GM23338 (cell line): ENCODE measurements at regions not wholly inside any gene's neighbourhood (a gene's known extent, or its start where the extent isn't known, plus 50 kb on each side); places are given as distances from the start of the nearest gene placed in this dataset.

ENCODE experiments used
- ATAC-seq: fragments of 200-7000 bp; cut with Tn5 transposase; 3 replicates; pipeline ENCODE4 v1.9.1; 2020
- DNase-seq: peaks from one replicate; pipeline ENCODE4 v3.0.0-alpha.2; 2015; ENCODE audit warnings: low spot score
- H2AFZ ChIP-seq: fragments of 200-600 bp; sonication (generic); 2 replicates; pipeline ENCODE4 v1.8.0; 2016; ENCODE audit warnings: antibody characterized with exemption, mild to moderate bottlenecking, moderate library complexity
- H3F3A ChIP-seq: fragments of 200-600 bp; sonication (generic); replicated peaks from 2 replicates; pipeline ENCODE4 v1.8.0; 2017; ENCODE audit warnings: antibody characterized with exemption, mixed run types, low read depth
- H3K27ac ChIP-seq: fragments of 200-600 bp; sonication (generic); 2 replicates; pipeline ENCODE4 v1.6.1; 2016; ENCODE audit warnings: low read depth
- H3K27me3 ChIP-seq: fragments of 200-600 bp; sonication (generic); 2 replicates; pipeline ENCODE4 v1.8.0; 2016; ENCODE audit warnings: mild to moderate bottlenecking, mixed run types, moderate library complexity; ENCODE audit not compliant: insufficient read depth
- H3K36me3 ChIP-seq: fragments of 200-600 bp; sonication (generic); 2 replicates; pipeline ENCODE4 v1.8.0; 2016; ENCODE audit warnings: mild to moderate bottlenecking; ENCODE audit not compliant: insufficient read depth
- H3K4me1 ChIP-seq: fragments of 200-600 bp; sonication (generic); 2 replicates; pipeline ENCODE4 v1.8.0; 2016; ENCODE audit warnings: mild to moderate bottlenecking, moderate library complexity; ENCODE audit not compliant: insufficient read depth
- H3K4me2 ChIP-seq: fragments of 200-600 bp; sonication (generic); 2 replicates; pipeline ENCODE4 v1.7.1; 2017; ENCODE audit warnings: mixed run types
- H3K4me3 ChIP-seq: fragments of 200-600 bp; sonication (generic); 2 replicates; pipeline ENCODE4 v1.6.1; 2016; ENCODE audit warnings: mixed run types
- H3K79me2 ChIP-seq: fragments of 200-600 bp; sonication (generic); replicated peaks from 2 replicates; pipeline ENCODE4 v1.8.0; 2017; ENCODE audit warnings: mild to moderate bottlenecking; ENCODE audit not compliant: insufficient read depth
- H3K9me2 ChIP-seq: fragments of 200-600 bp; sonication (generic); 2 replicates; pipeline ENCODE4 v1.8.0; 2017; ENCODE audit not compliant: insufficient read depth
- H4K20me1 ChIP-seq: fragments of 200-600 bp; sonication (generic); replicated peaks from 2 replicates; pipeline ENCODE4 v1.8.0; 2017; ENCODE audit warnings: mild to moderate bottlenecking; ENCODE audit not compliant: insufficient read depth
- H3K27ac Mint-ChIP-seq: 2 replicates; pipeline ENCODE4 v1.8.0; 2020; ENCODE audit warnings: inconsistent platforms, mild to moderate bottlenecking, moderate library complexity, mixed read lengths
- H3K27me3 Mint-ChIP-seq: 3 replicates; pipeline ENCODE4 v1.8.0; 2022; ENCODE audit warnings: low read depth, mild to moderate bottlenecking, moderate library complexity, mixed read lengths, inconsistent platforms; ENCODE audit not compliant: insufficient read depth, poor library complexity
- H3K36me3 Mint-ChIP-seq: 3 replicates; pipeline ENCODE4 v1.8.0; 2021; ENCODE audit warnings: low read depth, mild to moderate bottlenecking, inconsistent platforms, moderate library complexity, mixed read lengths
- H3K4me1 Mint-ChIP-seq: 3 replicates; pipeline ENCODE4 v1.8.0; 2020; ENCODE audit warnings: mild to moderate bottlenecking, inconsistent platforms, mixed read lengths
- H3K4me3 Mint-ChIP-seq: 3 replicates; pipeline ENCODE4 v1.8.0; 2021; ENCODE audit warnings: moderate library complexity, mild to moderate bottlenecking, inconsistent platforms, mixed read lengths
- H3K9me3 Mint-ChIP-seq: 3 replicates; pipeline ENCODE4 v1.8.0; 2020; ENCODE audit warnings: moderate library complexity, mild to moderate bottlenecking, inconsistent platforms, mixed read lengths
- CREB1 ChIP-seq: fragments of 250-450 bp; sonication (Bioruptor Pico); IDR thresholded peaks from 2 replicates; pipeline ENCODE4 v1.5.0; 2020; ENCODE audit warnings: low read depth, mild to moderate bottlenecking, moderate library complexity
- CTCF ChIP-seq, 2 experiments: fragments of 200-600 bp in 1 of 2; sonication (generic) in 1 of 2; conservative IDR thresholded peaks; 2 replicates each; pipeline versions ENCODE4 v1.5.1 to v1.6.1; 2016 to 2017; ENCODE audit warnings: antibody characterized with exemption in 2 of 2, low read depth in 2 of 2, mild to moderate bottlenecking in 2 of 2, moderate library complexity in 1 of 2
- ETS1 ChIP-seq: IDR thresholded peaks from 2 replicates; pipeline ENCODE4 v1.6.1; 2016; ENCODE audit warnings: antibody characterized with exemption
- EZH2 ChIP-seq: fragments of 200-600 bp; sonication (generic); IDR thresholded peaks from one replicate; pipeline ENCODE4 v1.8.0; 2017; ENCODE audit warnings: antibody characterized with exemption, mild to moderate bottlenecking, low read depth; ENCODE audit not compliant: unreplicated experiment
- EZH2phosphoT487 ChIP-seq: fragments of 200-600 bp; sonication (generic); IDR thresholded peaks from one replicate; pipeline ENCODE4 v1.8.1; 2018; ENCODE audit warnings: antibody characterized with exemption; ENCODE audit not compliant: unreplicated experiment
- JUNB ChIP-seq: IDR thresholded peaks from one replicate; pipeline ENCODE4 v1.6.1; 2016; ENCODE audit warnings: antibody characterized with exemption; ENCODE audit not compliant: unreplicated experiment
- NANOG ChIP-seq: IDR thresholded peaks from 2 replicates; pipeline ENCODE4 v1.6.1; 2016; ENCODE audit warnings: antibody characterized with exemption, borderline replicate concordance
- POLR2AphosphoS5 ChIP-seq: IDR thresholded peaks from 2 replicates; pipeline ENCODE4 v1.6.1; 2016; ENCODE audit warnings: antibody characterized with exemption, low read depth
- REST ChIP-seq: IDR thresholded peaks from one replicate; pipeline ENCODE4 v1.6.1; 2018; ENCODE audit warnings: antibody characterized with exemption; ENCODE audit not compliant: unreplicated experiment
- STAT1 ChIP-seq: IDR thresholded peaks from one replicate; pipeline ENCODE4 v1.6.1; 2016; ENCODE audit warnings: antibody characterized with exemption; ENCODE audit not compliant: unreplicated experiment
- ZNF114 ChIP-seq: fragments of 250-450 bp; sonication (Bioruptor Pico); IDR thresholded peaks from 2 replicates; pipeline ENCODE4 v1.5.0; 2020; ENCODE audit warnings: mild to moderate bottlenecking, moderate library complexity
- ZNF331 ChIP-seq: fragments of 250-450 bp; sonication (Bioruptor Pico); IDR thresholded peaks from 2 replicates; pipeline ENCODE4 v1.5.0; 2020; ENCODE audit warnings: low read depth, mild to moderate bottlenecking, moderate library complexity
- TF ChIP-seq, protein P1 (sequence below): fragments of 250-450 bp; sonication (Bioruptor Pico); IDR thresholded peaks from 2 replicates; pipeline ENCODE4 v1.5.0; 2020; ENCODE audit warnings: mild to moderate bottlenecking, moderate library complexity

- Mint-ChIP-seq H3K9me3 (no peaks in the 10 kb centered on the region), H3K36me3 (no peaks in the 10 kb centered on the region), H3K4me3 (no peak overlapping the region), H3K27ac (no peak overlapping the region), H3K27me3 (no peaks in the 10 kb centered on the region), H3K4me1 (no peaks in the 10 kb centered on the region)
- H3K4me2 ChIP-seq, result no peak overlapping the region
- ATAC-seq (no peak), DNase-seq (no peak)
- no peaks in the 10 kb centered on the region for H3K4me1 ChIP-seq
- H3K4me3 ChIP-seq, result no peak overlapping the region
- H3K9me2 ChIP-seq, result no peaks in the 10 kb centered on the region
- H3F3A ChIP-seq, result no peaks in the 10 kb centered on the region
- H3K36me3 ChIP-seq, result no peaks in the 10 kb centered on the region
- TF ChIP-seq NANOG (no peak), ZNF114 (CRISPR knock-in tag) (no peak), CTCF (conservative IDR thresholded peaks at IDR 0.05; ENCODE audit: low read depth in 2 of 2) (no peak), POLR2AphosphoS5 (no peak), ETS1 (no peak), STAT1 (no peak), REST (no peak), EZH2phosphoT487 (no peak), JUNB (no peak), EZH2 (no peak), CREB1 (CRISPR knock-in tag) (no peak), ZNF331 (CRISPR knock-in tag) (no peak)
- TF ChIP-seq, protein P1, sequence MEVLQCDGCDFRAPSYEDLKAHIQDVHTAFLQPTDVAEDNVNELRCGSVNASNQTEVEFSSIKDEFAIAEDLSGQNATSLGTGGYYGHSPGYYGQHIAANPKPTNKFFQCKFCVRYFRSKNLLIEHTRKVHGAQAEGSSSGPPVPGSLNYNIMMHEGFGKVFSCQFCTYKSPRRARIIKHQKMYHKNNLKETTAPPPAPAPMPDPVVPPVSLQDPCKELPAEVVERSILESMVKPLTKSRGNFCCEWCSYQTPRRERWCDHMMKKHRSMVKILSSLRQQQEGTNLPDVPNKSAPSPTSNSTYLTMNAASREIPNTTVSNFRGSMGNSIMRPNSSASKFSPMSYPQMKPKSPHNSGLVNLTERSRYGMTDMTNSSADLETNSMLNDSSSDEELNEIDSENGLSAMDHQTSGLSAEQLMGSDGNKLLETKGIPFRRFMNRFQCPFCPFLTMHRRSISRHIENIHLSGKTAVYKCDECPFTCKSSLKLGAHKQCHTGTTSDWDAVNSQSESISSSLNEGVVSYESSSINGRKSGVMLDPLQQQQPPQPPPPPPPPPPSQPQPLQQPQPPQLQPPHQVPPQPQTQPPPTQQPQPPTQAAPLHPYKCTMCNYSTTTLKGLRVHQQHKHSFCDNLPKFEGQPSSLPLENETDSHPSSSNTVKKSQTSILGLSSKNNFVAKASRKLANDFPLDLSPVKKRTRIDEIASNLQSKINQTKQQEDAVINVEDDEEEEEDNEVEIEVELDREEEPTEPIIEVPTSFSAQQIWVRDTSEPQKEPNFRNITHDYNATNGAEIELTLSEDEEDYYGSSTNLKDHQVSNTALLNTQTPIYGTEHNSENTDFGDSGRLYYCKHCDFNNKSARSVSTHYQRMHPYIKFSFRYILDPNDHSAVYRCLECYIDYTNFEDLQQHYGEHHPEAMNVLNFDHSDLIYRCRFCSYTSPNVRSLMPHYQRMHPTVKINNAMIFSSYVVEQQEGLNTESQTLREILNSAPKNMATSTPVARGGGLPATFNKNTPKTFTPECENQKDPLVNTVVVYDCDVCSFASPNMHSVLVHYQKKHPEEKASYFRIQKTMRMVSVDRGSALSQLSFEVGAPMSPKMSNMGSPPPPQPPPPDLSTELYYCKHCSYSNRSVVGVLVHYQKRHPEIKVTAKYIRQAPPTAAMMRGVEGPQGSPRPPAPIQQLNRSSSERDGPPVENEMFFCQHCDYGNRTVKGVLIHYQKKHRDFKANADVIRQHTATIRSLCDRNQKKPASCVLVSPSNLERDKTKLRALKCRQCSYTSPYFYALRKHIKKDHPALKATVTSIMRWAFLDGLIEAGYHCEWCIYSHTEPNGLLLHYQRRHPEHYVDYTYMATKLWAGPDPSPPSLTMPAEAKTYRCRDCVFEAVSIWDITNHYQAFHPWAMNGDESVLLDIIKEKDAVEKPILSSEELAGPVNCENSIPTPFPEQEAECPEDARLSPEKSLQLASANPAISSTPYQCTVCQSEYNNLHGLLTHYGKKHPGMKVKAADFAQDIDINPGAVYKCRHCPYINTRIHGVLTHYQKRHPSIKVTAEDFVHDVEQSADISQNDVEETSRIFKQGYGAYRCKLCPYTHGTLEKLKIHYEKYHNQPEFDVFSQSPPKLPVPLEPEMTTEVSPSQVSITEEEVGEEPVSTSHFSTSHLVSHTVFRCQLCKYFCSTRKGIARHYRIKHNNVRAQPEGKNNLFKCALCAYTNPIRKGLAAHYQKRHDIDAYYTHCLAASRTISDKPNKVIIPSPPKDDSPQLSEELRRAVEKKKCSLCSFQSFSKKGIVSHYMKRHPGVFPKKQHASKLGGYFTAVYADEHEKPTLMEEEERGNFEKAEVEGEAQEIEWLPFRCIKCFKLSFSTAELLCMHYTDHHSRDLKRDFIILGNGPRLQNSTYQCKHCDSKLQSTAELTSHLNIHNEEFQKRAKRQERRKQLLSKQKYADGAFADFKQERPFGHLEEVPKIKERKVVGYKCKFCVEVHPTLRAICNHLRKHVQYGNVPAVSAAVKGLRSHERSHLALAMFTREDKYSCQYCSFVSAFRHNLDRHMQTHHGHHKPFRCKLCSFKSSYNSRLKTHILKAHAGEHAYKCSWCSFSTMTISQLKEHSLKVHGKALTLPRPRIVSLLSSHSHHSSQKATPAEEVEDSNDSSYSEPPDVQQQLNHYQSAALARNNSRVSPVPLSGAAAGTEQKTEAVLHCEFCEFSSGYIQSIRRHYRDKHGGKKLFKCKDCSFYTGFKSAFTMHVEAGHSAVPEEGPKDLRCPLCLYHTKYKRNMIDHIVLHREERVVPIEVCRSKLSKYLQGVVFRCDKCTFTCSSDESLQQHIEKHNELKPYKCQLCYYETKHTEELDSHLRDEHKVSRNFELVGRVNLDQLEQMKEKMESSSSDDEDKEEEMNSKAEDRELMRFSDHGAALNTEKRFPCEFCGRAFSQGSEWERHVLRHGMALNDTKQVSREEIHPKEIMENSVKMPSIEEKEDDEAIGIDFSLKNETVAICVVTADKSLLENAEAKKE (CRISPR knock-in tag), result no peak
- no peaks in the 10 kb centered on the region for H3K27me3 ChIP-seq
- H4K20me1 ChIP-seq, result no peaks in the 10 kb centered on the region
- H3K27ac ChIP-seq, result no peak overlapping the region
- no peaks in the 10 kb centered on the region for H3K79me2 ChIP-seq
- H2AFZ ChIP-seq, result no peak overlapping the region
Measured at GRCh38 chrX:20409991-20410390, 143.3 kb upstream of the RPS6KA3 start.
